Neural cell (in vitro differentiated cells): ENCODE measurements at regions not wholly inside any gene's neighbourhood (a gene's known extent, or its start where the extent isn't known, plus 50 kb on each side); places are given as distances from the start of the nearest gene placed in this dataset.

Experiments used
- EZH2 ChIP-seq: fragments of 200-600, 300-800 bp; shearing (Covaris generic), sonication (generic); IDR thresholded peaks from 2 replicates; pipeline ENCODE4 v1.6.1; 2014; ENCODE audit warnings: antibody characterized with exemption, low read length, borderline replicate concordance, mild to moderate bottlenecking; ENCODE audit not compliant: insufficient read depth, poor library complexity, severe bottlenecking
- POLR2AphosphoS5 ChIP-seq: IDR thresholded peaks from 2 replicates; pipeline ENCODE4 v1.6.1; 2012
- RAD21 ChIP-seq: fragments of 450-650 bp; conservative IDR thresholded peaks from 2 replicates; pipeline ENCODE4 v1.6.1; 2014; ENCODE audit warnings: antibody characterized with exemption, mild to moderate bottlenecking, moderate library complexity
- SMC3 ChIP-seq: fragments of 450-650 bp; conservative IDR thresholded peaks from 2 replicates; pipeline ENCODE4 v1.6.1; 2014; ENCODE audit warnings: antibody characterized with exemption, mild to moderate bottlenecking, moderate library complexity; ENCODE audit not compliant: poor library complexity
- TF ChIP-seq, protein P1 (sequence below): IDR thresholded peaks from 2 replicates; pipeline ENCODE4 v1.6.1; 2012; ENCODE audit warnings: borderline replicate concordance
- TF ChIP-seq, protein P2 (sequence below): fragments of 450-650 bp; IDR thresholded peaks from 2 replicates; pipeline ENCODE4 v1.5.1; 2014; ENCODE audit warnings: antibody characterized with exemption, mild to moderate bottlenecking, moderate library complexity; ENCODE audit not compliant: poor library complexity, severe bottlenecking

DNA sequence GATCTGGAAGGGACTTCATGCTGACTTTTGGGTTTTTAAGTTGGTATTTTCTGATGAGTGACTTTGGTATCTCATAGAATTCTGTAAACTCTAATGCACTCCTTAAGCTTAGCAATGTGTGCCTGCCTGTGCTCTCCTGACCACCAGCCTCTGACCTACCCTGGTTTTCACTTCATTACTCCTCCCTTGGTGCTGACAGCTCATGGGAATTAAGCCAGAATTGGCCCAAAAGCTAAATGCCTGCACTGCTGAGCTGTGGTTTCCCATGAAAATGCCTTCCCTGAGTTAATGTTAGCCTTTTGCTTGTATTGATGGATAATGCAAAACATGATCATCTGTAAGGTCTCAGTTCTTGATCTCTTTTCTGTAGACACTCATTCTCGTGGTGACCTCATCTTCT, 308.0 kb downstream of the DOCK8 start:
- TF ChIP-seq, protein P1, sequence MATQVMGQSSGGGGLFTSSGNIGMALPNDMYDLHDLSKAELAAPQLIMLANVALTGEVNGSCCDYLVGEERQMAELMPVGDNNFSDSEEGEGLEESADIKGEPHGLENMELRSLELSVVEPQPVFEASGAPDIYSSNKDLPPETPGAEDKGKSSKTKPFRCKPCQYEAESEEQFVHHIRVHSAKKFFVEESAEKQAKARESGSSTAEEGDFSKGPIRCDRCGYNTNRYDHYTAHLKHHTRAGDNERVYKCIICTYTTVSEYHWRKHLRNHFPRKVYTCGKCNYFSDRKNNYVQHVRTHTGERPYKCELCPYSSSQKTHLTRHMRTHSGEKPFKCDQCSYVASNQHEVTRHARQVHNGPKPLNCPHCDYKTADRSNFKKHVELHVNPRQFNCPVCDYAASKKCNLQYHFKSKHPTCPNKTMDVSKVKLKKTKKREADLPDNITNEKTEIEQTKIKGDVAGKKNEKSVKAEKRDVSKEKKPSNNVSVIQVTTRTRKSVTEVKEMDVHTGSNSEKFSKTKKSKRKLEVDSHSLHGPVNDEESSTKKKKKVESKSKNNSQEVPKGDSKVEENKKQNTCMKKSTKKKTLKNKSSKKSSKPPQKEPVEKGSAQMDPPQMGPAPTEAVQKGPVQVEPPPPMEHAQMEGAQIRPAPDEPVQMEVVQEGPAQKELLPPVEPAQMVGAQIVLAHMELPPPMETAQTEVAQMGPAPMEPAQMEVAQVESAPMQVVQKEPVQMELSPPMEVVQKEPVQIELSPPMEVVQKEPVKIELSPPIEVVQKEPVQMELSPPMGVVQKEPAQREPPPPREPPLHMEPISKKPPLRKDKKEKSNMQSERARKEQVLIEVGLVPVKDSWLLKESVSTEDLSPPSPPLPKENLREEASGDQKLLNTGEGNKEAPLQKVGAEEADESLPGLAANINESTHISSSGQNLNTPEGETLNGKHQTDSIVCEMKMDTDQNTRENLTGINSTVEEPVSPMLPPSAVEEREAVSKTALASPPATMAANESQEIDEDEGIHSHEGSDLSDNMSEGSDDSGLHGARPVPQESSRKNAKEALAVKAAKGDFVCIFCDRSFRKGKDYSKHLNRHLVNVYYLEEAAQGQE = no peak
- no peak for TF ChIP-seq RAD21
- TF ChIP-seq, protein P2, sequence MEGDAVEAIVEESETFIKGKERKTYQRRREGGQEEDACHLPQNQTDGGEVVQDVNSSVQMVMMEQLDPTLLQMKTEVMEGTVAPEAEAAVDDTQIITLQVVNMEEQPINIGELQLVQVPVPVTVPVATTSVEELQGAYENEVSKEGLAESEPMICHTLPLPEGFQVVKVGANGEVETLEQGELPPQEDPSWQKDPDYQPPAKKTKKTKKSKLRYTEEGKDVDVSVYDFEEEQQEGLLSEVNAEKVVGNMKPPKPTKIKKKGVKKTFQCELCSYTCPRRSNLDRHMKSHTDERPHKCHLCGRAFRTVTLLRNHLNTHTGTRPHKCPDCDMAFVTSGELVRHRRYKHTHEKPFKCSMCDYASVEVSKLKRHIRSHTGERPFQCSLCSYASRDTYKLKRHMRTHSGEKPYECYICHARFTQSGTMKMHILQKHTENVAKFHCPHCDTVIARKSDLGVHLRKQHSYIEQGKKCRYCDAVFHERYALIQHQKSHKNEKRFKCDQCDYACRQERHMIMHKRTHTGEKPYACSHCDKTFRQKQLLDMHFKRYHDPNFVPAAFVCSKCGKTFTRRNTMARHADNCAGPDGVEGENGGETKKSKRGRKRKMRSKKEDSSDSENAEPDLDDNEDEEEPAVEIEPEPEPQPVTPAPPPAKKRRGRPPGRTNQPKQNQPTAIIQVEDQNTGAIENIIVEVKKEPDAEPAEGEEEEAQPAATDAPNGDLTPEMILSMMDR = no peak
- no peak for TF ChIP-seq POLR2AphosphoS5
- TF ChIP-seq EZH2 = no peak
- no peak for TF ChIP-seq SMC3
